ENCODE measurements at regions not wholly inside any gene's neighbourhood (a gene's known extent, or its start where the extent isn't known, plus 50 kb on each side); places are given as distances from the start of the nearest gene placed in this dataset.

GRCh38 chr4:128573781-128574508 lies 235.6 kb upstream of the JADE1 start:
- Histone ChIP-seq H3K27ac (ENCODE audit: low read depth, low read length) (no peak overlapping the region), H3K4me1 (ENCODE audit: control insufficient read depth in 2 of 2, insufficient read depth in 2 of 2, low read length in 2 of 2) (no peaks in the 10 kb centered on the region), H3K27me3 (ENCODE audit: control insufficient read depth in 2 of 2, insufficient read depth in 2 of 2, low read length in 2 of 2) (no peaks in the 10 kb centered on the region), H3K4me3 (ENCODE audit: low read length) (no peak overlapping the region), H3K36me3 (ENCODE audit: control insufficient read depth in 2 of 3, insufficient read depth in 3 of 3, low read length in 3 of 3) (no peaks in the 10 kb centered on the region), H3K9me3 (ENCODE audit: control insufficient read depth in 2 of 3, low read length in 3 of 3) (no peaks in the 10 kb centered on the region)
- ChIA-PET CTCF (interaction anchor here (0.6 to 2.5 kb wide), 4 partner anchors 11 to 281 kb away, joined by 3 to 9 read pairs (median 4); no protein-coding TSS in a partner anchor), POLR2A (no interaction called here)
- DNase-seq = no peak
- Mint-ChIP-seq H3K4me1 (no peaks in the 10 kb centered on the region), H3K36me3 (no peaks in the 10 kb centered on the region), H3K27ac (no peak overlapping the region), H3K27me3 (peaks cover 0 to 20% (median 12%) of the 10 kb centered on the region in 5 donors), H3K4me3 (no peak overlapping the region), H3K9me3 (no peaks in the 10 kb centered on the region)
- no peak for ATAC-seq
- intact Hi-C loops (cut with micrococcal nuclease) = loop anchor here (1.0 to 2.0 kb wide), 3 partner anchors 235 to 383 kb away; partner anchors contain the start of gene JADE1 (in 2 of the 2)

GRCh38 chr4:128572778-128573241 lies 236.7 kb upstream of the JADE1 start:
- no peaks in the 10 kb centered on the region for H3K4me1 Mint-ChIP-seq
- H3K27ac ChIP-seq (ENCODE audit: low read depth, low read length) = no peak overlapping the region
- CTCF ChIA-PET = interaction anchor here (2.5 kb wide), 1 partner anchor 240 kb away, joined by 9 read pairs; no protein-coding TSS in a partner anchor
- no peak overlapping the region for H3K4me3 ChIP-seq (ENCODE audit: low read length)
- H3K27ac Mint-ChIP-seq = no peak overlapping the region
- DNase-seq (no peak), ATAC-seq (no peak)
- H3K36me3 ChIP-seq (ENCODE audit: control insufficient read depth in 2 of 3, insufficient read depth in 3 of 3, low read length in 3 of 3) = no peaks in the 10 kb centered on the region
- POLR2A ChIA-PET = no interaction called here
- no peak overlapping the region for H3K4me3 Mint-ChIP-seq
- intact Hi-C loops (cut with micrococcal nuclease) = no loop called here
- no peaks in the 10 kb centered on the region for H3K9me3 Mint-ChIP-seq
- H3K27me3 Mint-ChIP-seq = peaks cover 4 to 27% (median 21%) of the 10 kb centered on the region in 5 donors
- H3K36me3 Mint-ChIP-seq = no peaks in the 10 kb centered on the region
- H3K4me1 ChIP-seq (ENCODE audit: control insufficient read depth in 2 of 2, insufficient read depth in 2 of 2, low read length in 2 of 2) = no peaks in the 10 kb centered on the region
- H3K9me3 ChIP-seq (ENCODE audit: control insufficient read depth in 2 of 3, low read length in 3 of 3) = no peaks in the 10 kb centered on the region
- H3K27me3 ChIP-seq (ENCODE audit: control insufficient read depth in 2 of 2, insufficient read depth in 2 of 2, low read length in 2 of 2) = no peaks in the 10 kb centered on the region

- Mint-ChIP-seq H3K9me3 (no peaks in the 10 kb centered on the region), H3K4me3 (no peak overlapping the region)
- intact Hi-C loops (cut with micrococcal nuclease) = no loop called here
Observed at GRCh38 chr4:128571747-128572146, 237.8 kb upstream of the JADE1 start.

GRCh38 chr4:128570387-128570975 lies 239.0 kb upstream of the JADE1 start:
- no peaks in the 10 kb centered on the region for H3K9me3 Mint-ChIP-seq
- Histone ChIP-seq H3K4me3 (ENCODE audit: low read length) (no peak overlapping the region), H3K27me3 (ENCODE audit: control insufficient read depth in 2 of 2, insufficient read depth in 2 of 2, low read length in 2 of 2) (no peaks in the 10 kb centered on the region), H3K4me1 (ENCODE audit: control insufficient read depth in 2 of 2, insufficient read depth in 2 of 2, low read length in 2 of 2) (no peaks in the 10 kb centered on the region), H3K36me3 (ENCODE audit: control insufficient read depth in 2 of 3, insufficient read depth in 3 of 3, low read length in 3 of 3) (no peaks in the 10 kb centered on the region), H3K9me3 (ENCODE audit: control insufficient read depth in 2 of 3, low read length in 3 of 3) (no peaks in the 10 kb centered on the region), H3K27ac (ENCODE audit: low read depth, low read length) (no peak overlapping the region)
- DNase-seq (no peak), ATAC-seq (peak; percentile 67)
- no peaks in the 10 kb centered on the region for H3K36me3 Mint-ChIP-seq
- CTCF ChIA-PET = no interaction called here
- POLR2A ChIA-PET = no interaction called here
- no peak overlapping the region for H3K27ac Mint-ChIP-seq
- H3K4me1 Mint-ChIP-seq = no peaks in the 10 kb centered on the region
- H3K4me3 Mint-ChIP-seq = no peak overlapping the region
- intact Hi-C loops (cut with micrococcal nuclease) = no loop called here
- peaks cover 4 to 27% (median 24%) of the 10 kb centered on the region in 5 donors for H3K27me3 Mint-ChIP-seq

More at GRCh38 chr4:128571747-128572146, 237.8 kb upstream of the JADE1 start:
- H3K36me3 Mint-ChIP-seq = no peaks in the 10 kb centered on the region
- CTCF ChIA-PET = no interaction called here
- POLR2A ChIA-PET = no interaction called here
- H3K9me3 ChIP-seq (ENCODE audit: control insufficient read depth in 2 of 3, low read length in 3 of 3) = no peaks in the 10 kb centered on the region
- H3K27me3 Mint-ChIP-seq = peaks cover 4 to 27% (median 24%) of the 10 kb centered on the region in 5 donors
- H3K4me1 ChIP-seq (ENCODE audit: control insufficient read depth in 2 of 2, insufficient read depth in 2 of 2, low read length in 2 of 2) = no peaks in the 10 kb centered on the region
- ATAC-seq = no peak
- H3K27ac Mint-ChIP-seq = no peak overlapping the region
- no peaks in the 10 kb centered on the region for H3K36me3 ChIP-seq (ENCODE audit: control insufficient read depth in 2 of 3, insufficient read depth in 3 of 3, low read length in 3 of 3)
- H3K27me3 ChIP-seq (ENCODE audit: control insufficient read depth in 2 of 2, insufficient read depth in 2 of 2, low read length in 2 of 2) = no peaks in the 10 kb centered on the region
- H3K27ac ChIP-seq (ENCODE audit: low read depth, low read length) = no peak overlapping the region
- H3K4me1 Mint-ChIP-seq = no peaks in the 10 kb centered on the region
- no peak for DNase-seq
- H3K4me3 ChIP-seq (ENCODE audit: low read length) = no peak overlapping the region

GRCh38 chr4:128566693-128567092 lies 242.8 kb upstream of the JADE1 start:
- Histone ChIP-seq H3K36me3 (ENCODE audit: control insufficient read depth in 2 of 3, insufficient read depth in 3 of 3, low read length in 3 of 3) (no peaks in the 10 kb centered on the region), H3K4me3 (ENCODE audit: low read length) (no peak overlapping the region), H3K4me1 (ENCODE audit: control insufficient read depth in 2 of 2, insufficient read depth in 2 of 2, low read length in 2 of 2) (no peaks in the 10 kb centered on the region), H3K9me3 (ENCODE audit: control insufficient read depth in 2 of 3, low read length in 3 of 3) (no peaks in the 10 kb centered on the region), H3K27ac (ENCODE audit: low read depth, low read length) (no peak overlapping the region), H3K27me3 (ENCODE audit: control insufficient read depth in 2 of 2, insufficient read depth in 2 of 2, low read length in 2 of 2) (no peaks in the 10 kb centered on the region)
- no peak for ATAC-seq
- Mint-ChIP-seq H3K4me1 (no peaks in the 10 kb centered on the region), H3K36me3 (no peaks in the 10 kb centered on the region), H3K9me3 (no peaks in the 10 kb centered on the region), H3K27ac (no peak overlapping the region), H3K27me3 (peaks cover 4 to 35% (median 27%) of the 10 kb centered on the region in 5 donors), H3K4me3 (no peak overlapping the region)
- ChIA-PET CTCF (no interaction called here), POLR2A (no interaction called here)
- intact Hi-C loops (cut with micrococcal nuclease) = no loop called here
- no peak for DNase-seq

- no peaks in the 10 kb centered on the region for H3K9me3 Mint-ChIP-seq
- H3K4me1 ChIP-seq (ENCODE audit: control insufficient read depth in 2 of 2, insufficient read depth in 2 of 2, low read length in 2 of 2) = no peaks in the 10 kb centered on the region
Observed at GRCh38 chr4:128565565-128566186, 243.8 kb upstream of the JADE1 start.

More at GRCh38 chr4:128565565-128566186, 243.8 kb upstream of the JADE1 start:
- no peaks in the 10 kb centered on the region for H3K27me3 ChIP-seq (ENCODE audit: control insufficient read depth in 2 of 2, insufficient read depth in 2 of 2, low read length in 2 of 2)
- Mint-ChIP-seq H3K4me3 (no peak overlapping the region), H3K27me3 (peaks cover 4 to 28% (median 21%) of the 10 kb centered on the region in 5 donors), H3K27ac (peak overlapping the region in 1 of 9 donors; percentile 26), H3K36me3 (no peaks in the 10 kb centered on the region), H3K4me1 (no peaks in the 10 kb centered on the region)
- no peak overlapping the region for H3K27ac ChIP-seq (ENCODE audit: low read depth, low read length)
- no peak overlapping the region for H3K4me3 ChIP-seq (ENCODE audit: low read length)
- ChIA-PET POLR2A (no interaction called here), CTCF (no interaction called here)
- ATAC-seq (no peak), DNase-seq (peak in 1 of 9 donors; percentile 12)
- H3K36me3 ChIP-seq (ENCODE audit: control insufficient read depth in 2 of 3, insufficient read depth in 3 of 3, low read length in 3 of 3) = no peaks in the 10 kb centered on the region
- intact Hi-C loops (cut with micrococcal nuclease) = loop anchor here in 1 of 2 donors (1.0 kb wide), 1 partner anchor 298 kb away; no protein-coding TSS in a partner anchor
- H3K9me3 ChIP-seq (ENCODE audit: control insufficient read depth in 2 of 3, low read length in 3 of 3) = no peaks in the 10 kb centered on the region

All from naive thymus-derived CD4-positive, alpha-beta T cell (primary cell).